ENCODE measurements at regions not wholly inside any gene's neighbourhood (a gene's known extent, or its start where the extent isn't known, plus 50 kb on each side); places are given as distances from the start of the nearest gene placed in this dataset.

- no peaks in the 10 kb centered on the region for H3K79me2 ChIP-seq (replicated peaks; ENCODE audit: insufficient read depth, low read length)
- H4K20me1 ChIP-seq (ENCODE audit: insufficient read depth) = no peaks in the 10 kb centered on the region
- TF ChIP-seq MXI1 (conservative IDR thresholded peaks at IDR 0.05; ENCODE audit: poor library complexity, severe bottlenecking) (no peak), POLR2AphosphoS5 (IDR thresholded peaks at IDR 0.05) (no peak), CTCF (IDR thresholded peaks at IDR 0.05; ENCODE audit: poor library complexity, severe bottlenecking) (peak; percentile 44), RAD21 (conservative IDR thresholded peaks at IDR 0.05) (peak; percentile 33), TAF1 (IDR thresholded peaks at IDR 0.05; ENCODE audit: low read depth) (no peak), SMC3 (conservative IDR thresholded peaks at IDR 0.05; ENCODE audit: poor library complexity) (peak; percentile 53)
- no peak overlapping the region for H3K9ac ChIP-seq (ENCODE audit: low read length)
- H3K36me3 ChIP-seq (ENCODE audit: insufficient read depth, low read length) = no peaks in the 10 kb centered on the region
- H3K27me3 ChIP-seq (ENCODE audit: insufficient read depth, low read depth, low read length) = no peaks in the 10 kb centered on the region
- no peak overlapping the region for H3K4me3 ChIP-seq (ENCODE audit: low read length)
- no peaks in the 10 kb centered on the region for H3F3A ChIP-seq (ENCODE audit: insufficient read depth, low read length, poor library complexity, severe bottlenecking)
- H3K9me2 ChIP-seq (ENCODE audit: insufficient read depth, low read length) = no peaks in the 10 kb centered on the region
- no peak overlapping the region for H3K27ac ChIP-seq (ENCODE audit: low read length)
- no peaks in the 10 kb centered on the region for H3K9me3 ChIP-seq (ENCODE audit: low read length)
- no peak overlapping the region for H3K4me2 ChIP-seq (ENCODE audit: low read length)
- no peak overlapping the region for H2AFZ ChIP-seq (ENCODE audit: low read depth, low read length)
These were observed 268.2 kb upstream of the TAS2R1 start for GRCh38 chr5:9898319-9898718.

GRCh38 chr5:9895302-9895645 lies 265.1 kb upstream of the TAS2R1 start:
- Histone ChIP-seq H3F3A (ENCODE audit: insufficient read depth, low read length, poor library complexity, severe bottlenecking) (no peaks in the 10 kb centered on the region), H2AFZ (ENCODE audit: low read depth, low read length) (no peak overlapping the region), H4K20me1 (ENCODE audit: insufficient read depth) (no peaks in the 10 kb centered on the region), H3K79me2 (replicated peaks; ENCODE audit: insufficient read depth, low read length) (no peaks in the 10 kb centered on the region), H3K36me3 (ENCODE audit: insufficient read depth, low read length) (no peaks in the 10 kb centered on the region), H3K27me3 (ENCODE audit: insufficient read depth, low read depth, low read length) (no peaks in the 10 kb centered on the region), H3K27ac (ENCODE audit: low read length) (peak overlapping the region; percentile 46), H3K4me2 (ENCODE audit: low read length) (no peak overlapping the region), H3K4me3 (ENCODE audit: low read length) (peak overlapping the region; percentile 9), H3K9ac (ENCODE audit: low read length) (peak overlapping the region; percentile 20), H3K9me3 (ENCODE audit: low read length) (no peaks in the 10 kb centered on the region), H3K9me2 (ENCODE audit: insufficient read depth, low read length) (no peaks in the 10 kb centered on the region)
- TF ChIP-seq TAF1 (IDR thresholded peaks at IDR 0.05; ENCODE audit: low read depth) = no peak
- peak; percentile 58 for TF ChIP-seq POLR2AphosphoS5 (IDR thresholded peaks at IDR 0.05)
- TF ChIP-seq SMC3 (conservative IDR thresholded peaks at IDR 0.05; ENCODE audit: poor library complexity) = peak; percentile 28
- TF ChIP-seq RAD21 (conservative IDR thresholded peaks at IDR 0.05) = no peak
- no peak for TF ChIP-seq MXI1 (conservative IDR thresholded peaks at IDR 0.05; ENCODE audit: poor library complexity, severe bottlenecking)
- no peak for TF ChIP-seq EZH2 (IDR thresholded peaks at IDR 0.05; ENCODE audit: borderline replicate concordance, insufficient read depth, low read length, poor library complexity, severe bottlenecking)
- TF ChIP-seq CTCF (IDR thresholded peaks at IDR 0.05; ENCODE audit: poor library complexity, severe bottlenecking) = peak; percentile 17
- TF ChIP-seq EP300 (conservative IDR thresholded peaks at IDR 0.05; ENCODE audit: poor library complexity, severe bottlenecking) = no peak
- TF ChIP-seq REST (IDR thresholded peaks at IDR 0.05; ENCODE audit: borderline replicate concordance) = no peak

All from neural cell (in vitro differentiated cells).